Ascending aorta (tissue), 2 donors: ENCODE measurements at regions not wholly inside any gene's neighbourhood (a gene's known extent, or its start where the extent isn't known, plus 50 kb on each side); places are given as distances from the start of the nearest gene placed in this dataset.

ENCODE experiments used
- DNase-seq, 2 donors: peaks; one replicate each; pipeline ENCODE4 v3.0.0-alpha.2; 2019; ENCODE audit warnings: low spot score in 2 of 2
- H3K27ac ChIP-seq, 2 donors: fragments of 200-600 bp; sonication (generic); one replicate each; pipeline ENCODE4 v1.5.1; 2016 to 2017; ENCODE audit warnings: mild to moderate bottlenecking in 1 of 2
- H3K27me3 ChIP-seq: fragments of 200-600 bp; sonication (generic); one replicate; pipeline ENCODE4 v1.5.1; 2017
- H3K36me3 ChIP-seq, 2 donors: fragments of 200-600 bp; sonication (generic); one replicate each; pipeline ENCODE4 v1.5.1; 2016
- H3K4me1 ChIP-seq, 2 donors: fragments of 200-600 bp; sonication (generic); one replicate each; pipeline ENCODE4 v1.5.1; 2016 to 2017; ENCODE audit warnings: mild to moderate bottlenecking in 1 of 2
- H3K4me3 ChIP-seq, 2 donors: fragments of 200-600 bp; sonication (generic); one replicate each; pipeline ENCODE4 v1.5.1; 2016 to 2017; ENCODE audit warnings: mild to moderate bottlenecking in 1 of 2
- H3K9me3 ChIP-seq, 2 donors: fragments of 200-600 bp; sonication (generic); one replicate each; pipeline ENCODE4 v1.5.1; 2016
- intact Hi-C: fragments of 100-400 bp; cut with DNase I; formaldehyde crosslinking; loops from one replicate; pipeline ENCODE4 v1.15.1; 2023
- TF ChIP-seq, protein P1 (sequence below), 3 experiments: fragments of 200-600 bp in 2 of 3; fragments of 450-650 bp in 1 of 3; sonication (generic) in 2 of 3; IDR thresholded peaks; one replicate each; pipeline ENCODE4 v1.5.1; 2016 to 2019; ENCODE audit warnings: antibody characterized with exemption in 3 of 3, mild to moderate bottlenecking in 1 of 3, moderate library complexity in 1 of 3

GRCh38 chr3:72390841-72391240 lies 457.4 kb downstream of the SHQ1 start:
- TF ChIP-seq, protein P1, sequence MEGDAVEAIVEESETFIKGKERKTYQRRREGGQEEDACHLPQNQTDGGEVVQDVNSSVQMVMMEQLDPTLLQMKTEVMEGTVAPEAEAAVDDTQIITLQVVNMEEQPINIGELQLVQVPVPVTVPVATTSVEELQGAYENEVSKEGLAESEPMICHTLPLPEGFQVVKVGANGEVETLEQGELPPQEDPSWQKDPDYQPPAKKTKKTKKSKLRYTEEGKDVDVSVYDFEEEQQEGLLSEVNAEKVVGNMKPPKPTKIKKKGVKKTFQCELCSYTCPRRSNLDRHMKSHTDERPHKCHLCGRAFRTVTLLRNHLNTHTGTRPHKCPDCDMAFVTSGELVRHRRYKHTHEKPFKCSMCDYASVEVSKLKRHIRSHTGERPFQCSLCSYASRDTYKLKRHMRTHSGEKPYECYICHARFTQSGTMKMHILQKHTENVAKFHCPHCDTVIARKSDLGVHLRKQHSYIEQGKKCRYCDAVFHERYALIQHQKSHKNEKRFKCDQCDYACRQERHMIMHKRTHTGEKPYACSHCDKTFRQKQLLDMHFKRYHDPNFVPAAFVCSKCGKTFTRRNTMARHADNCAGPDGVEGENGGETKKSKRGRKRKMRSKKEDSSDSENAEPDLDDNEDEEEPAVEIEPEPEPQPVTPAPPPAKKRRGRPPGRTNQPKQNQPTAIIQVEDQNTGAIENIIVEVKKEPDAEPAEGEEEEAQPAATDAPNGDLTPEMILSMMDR (IDR thresholded peaks at IDR 0.05), result no peak
- DNase-seq, result no peak
- Histone ChIP-seq H3K4me1 (no peaks in the 10 kb centered on the region), H3K27me3 (no peaks in the 10 kb centered on the region), H3K4me3 (no peak overlapping the region), H3K27ac (no peak overlapping the region), H3K9me3 (no peaks in the 10 kb centered on the region), H3K36me3 (no peaks in the 10 kb centered on the region)
- intact Hi-C loops, result no loop called here

DNA sequence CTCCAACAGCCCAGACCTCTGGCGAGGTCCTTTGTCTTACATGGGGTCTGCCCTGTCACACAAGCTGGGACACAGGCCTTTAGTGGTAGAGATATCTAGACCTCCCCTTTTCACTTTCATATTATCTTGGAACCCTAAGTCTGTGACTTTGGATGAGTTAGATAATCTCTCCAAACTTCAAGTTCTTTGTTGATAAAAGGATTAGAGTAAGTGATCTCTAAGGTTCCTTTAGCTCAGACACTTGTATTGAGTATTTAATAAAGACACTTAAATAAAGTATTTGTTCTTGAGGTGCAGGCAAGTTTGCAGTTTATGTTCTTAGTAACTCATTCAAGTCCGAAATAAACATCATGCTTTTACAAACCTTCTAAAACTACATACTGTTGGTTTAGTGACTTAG lies 459.6 kb downstream of the SHQ1 start:
- no peak overlapping the region for H3K27ac ChIP-seq
- no peak for DNase-seq
- no peak overlapping the region for H3K4me3 ChIP-seq
- intact Hi-C loops, result no loop called here
- TF ChIP-seq, protein P1 (IDR thresholded peaks at IDR 0.05), result no peak
- H3K36me3 ChIP-seq, result no peaks in the 10 kb centered on the region
- H3K9me3 ChIP-seq, result no peaks in the 10 kb centered on the region
- no peaks in the 10 kb centered on the region for H3K4me1 ChIP-seq
- no peaks in the 10 kb centered on the region for H3K27me3 ChIP-seq

- no peak overlapping the region for H3K4me3 ChIP-seq
- no peak for DNase-seq
- H3K27me3 ChIP-seq, result no peaks in the 10 kb centered on the region
- no peak overlapping the region for H3K27ac ChIP-seq
- H3K36me3 ChIP-seq, result no peaks in the 10 kb centered on the region
- TF ChIP-seq, protein P1 (IDR thresholded peaks at IDR 0.05), result no peak
- H3K4me1 ChIP-seq, result no peaks in the 10 kb centered on the region
- H3K9me3 ChIP-seq, result no peaks in the 10 kb centered on the region
- intact Hi-C loops, result no loop called here
Observed at GRCh38 chr3:72388117-72388516, 460.1 kb downstream of the SHQ1 start.

GRCh38 chr3:72386327-72387000 lies 461.8 kb downstream of the SHQ1 start:
- H3K27ac ChIP-seq, result no peak overlapping the region
- intact Hi-C loops, result no loop called here
- H3K27me3 ChIP-seq, result no peaks in the 10 kb centered on the region
- DNase-seq, result no peak
- no peaks in the 10 kb centered on the region for H3K36me3 ChIP-seq
- H3K4me3 ChIP-seq, result no peak overlapping the region
- no peaks in the 10 kb centered on the region for H3K4me1 ChIP-seq
- TF ChIP-seq, protein P1 (IDR thresholded peaks at IDR 0.05), result no peak
- no peaks in the 10 kb centered on the region for H3K9me3 ChIP-seq

- no peak for DNase-seq
- Histone ChIP-seq H3K9me3 (no peaks in the 10 kb centered on the region), H3K36me3 (no peaks in the 10 kb centered on the region), H3K4me3 (no peak overlapping the region), H3K27ac (no peak overlapping the region), H3K27me3 (no peaks in the 10 kb centered on the region), H3K4me1 (peaks cover 0 to 6% of the 10 kb centered on the region in 2 donors)
- TF ChIP-seq, protein P1 (IDR thresholded peaks at IDR 0.05), result no peak
- intact Hi-C loops, result no loop called here
Observed at GRCh38 chr3:72385167-72385566, 463.1 kb downstream of the SHQ1 start.

GRCh38 chr3:72384602-72385001 lies 463.6 kb downstream of the SHQ1 start:
- TF ChIP-seq, protein P1 (IDR thresholded peaks at IDR 0.05), result no peak
- Histone ChIP-seq H3K4me1 (peaks cover 0 to 9% of the 10 kb centered on the region in 2 donors), H3K27ac (no peak overlapping the region), H3K9me3 (no peaks in the 10 kb centered on the region), H3K4me3 (no peak overlapping the region), H3K36me3 (no peaks in the 10 kb centered on the region), H3K27me3 (no peaks in the 10 kb centered on the region)
- no peak for DNase-seq
- intact Hi-C loops, result no loop called here
